ENCODE measurements at regions not wholly inside any gene's neighbourhood (a gene's known extent, or its start where the extent isn't known, plus 50 kb on each side); places are given as distances from the start of the nearest gene placed in this dataset.

- peaks cover 6% of the 10 kb centered on the region; the same call in 1 of the 2 replicates for H3K27me3 ChIP-seq (ENCODE audit: insufficient read depth, low read length)
- POLR2A ChIA-PET = no interaction called here
- no TSS peak for BruUV-seq (replicated peaks)
Measured at GRCh38 chr16:86444661-86445060, 65.7 kb upstream of the FOXF1 start.

More at GRCh38 chr16:86444661-86445060, 65.7 kb upstream of the FOXF1 start:
- Histone ChIP-seq H3K9ac (ENCODE audit: low read length) (no peak overlapping the region), H3K27ac (ENCODE audit: low read depth, low read length) (no peak overlapping the region), H3K36me3 (ENCODE audit: control insufficient read depth in 1 of 2, insufficient read depth in 2 of 2, low read length in 2 of 2) (no peaks in the 10 kb centered on the region), H4K20me1 (ENCODE audit: insufficient read depth) (no peaks in the 10 kb centered on the region), H3K4me2 (ENCODE audit: low read length) (no peak overlapping the region), H3K9me3 (ENCODE audit: control insufficient read depth in 1 of 2, insufficient read depth in 1 of 2, low read depth in 1 of 2, low read length in 2 of 2) (no peaks in the 10 kb centered on the region), H2AFZ (ENCODE audit: low read depth, low read length, poor library complexity, severe bottlenecking) (no peak overlapping the region), H3K79me2 (ENCODE audit: insufficient read depth, low read length) (no peaks in the 10 kb centered on the region), H3K4me3 (replicated peaks in 1 of 2; ENCODE audit: low read depth in 1 of 2, low read length in 2 of 2) (no peak overlapping the region), H3K4me1 (ENCODE audit: control insufficient read depth in 1 of 2, insufficient read depth in 2 of 2, low read length in 2 of 2) (no peaks in the 10 kb centered on the region), H3K9me2 (ENCODE audit: insufficient read depth) (no peaks in the 10 kb centered on the region)
- no peak for ATAC-seq
- DNase-seq (ENCODE audit: low read depth, low spot score) = no peak
- TF ChIP-seq EGR1 (IDR thresholded peaks at IDR 0.05; ENCODE audit: low read depth) (no peak), ZFX (IDR thresholded peaks at IDR 0.05) (no peak), POLR2AphosphoS5 (IDR thresholded peaks at IDR 0.05; ENCODE audit: low read depth, low read length) (no peak), ZBTB33 (IDR thresholded peaks at IDR 0.05; ENCODE audit: extremely low read depth, insufficient replicate concordance, low read length) (no peak), EZH2 (IDR thresholded peaks at IDR 0.05) (no peak), ZNF274 (IDR thresholded peaks at IDR 0.05; ENCODE audit: low read depth, low read length) (no peak), ATF3 (IDR thresholded peaks at IDR 0.05) (no peak), SIN3A (IDR thresholded peaks at IDR 0.05; ENCODE audit: low read depth) (no peak), REST (IDR thresholded peaks at IDR 0.05; ENCODE audit: low read depth) (no peak), ELF1 (IDR thresholded peaks at IDR 0.05; ENCODE audit: borderline replicate concordance, low read depth) (no peak)
- ChIA-PET CTCF (interaction anchor here (1.6 kb wide), 1 partner anchor 192 kb away, joined by 7 read pairs; no protein-coding TSS in a partner anchor), RAD21 (ENCODE audit: low non-redundant PET in 1 of 2, low total read pairs in 2 of 2, uncharacterized antibody in 2 of 2, unreplicated experiment in 2 of 2) (no interaction called here)
- intact Hi-C loops (cut with micrococcal nuclease) = no loop called here
